ENCODE measurements at regions not wholly inside any gene's neighbourhood (a gene's known extent, or its start where the extent isn't known, plus 50 kb on each side); places are given as distances from the start of the nearest gene placed in this dataset.

- intact Hi-C loops (cut with DNase I) = loop anchor here (10.0 kb wide), 2 partner anchors 233 to 373 kb away; partner anchors contain the start of gene LEMD3
- Histone ChIP-seq H3K27me3 (no peaks in the 10 kb centered on the region), H3K4me1 (peaks cover 0 to 17% (median 9%) of the 10 kb centered on the region in 4 donors), H3K27ac (peak overlapping the region in 2 of 4 donors; percentile 65 to 68), H3K36me3 (no peaks in the 10 kb centered on the region), H3K4me3 (no peak overlapping the region), H3K9me3 (peaks cover 0 to 17% (median 4%) of the 10 kb centered on the region in 4 donors)
- DNase-seq = no peak
- no peak for TF ChIP-seq EP300 (IDR thresholded peaks at IDR 0.05)
- no peak for TF ChIP-seq POLR2A (IDR thresholded peaks at IDR 0.05)
- no peak for TF ChIP-seq POLR2AphosphoS5 (IDR thresholded peaks at IDR 0.05)
- no peak for TF ChIP-seq CTCF (IDR thresholded peaks at IDR 0.05)
- WGBS, 2 donors = 98 to 100% methylated on average over 1 of the region's 1 CpG
These were observed 259.5 kb downstream of the MSRB3 start for GRCh38 chr12:65537978-65538377.

DNA sequence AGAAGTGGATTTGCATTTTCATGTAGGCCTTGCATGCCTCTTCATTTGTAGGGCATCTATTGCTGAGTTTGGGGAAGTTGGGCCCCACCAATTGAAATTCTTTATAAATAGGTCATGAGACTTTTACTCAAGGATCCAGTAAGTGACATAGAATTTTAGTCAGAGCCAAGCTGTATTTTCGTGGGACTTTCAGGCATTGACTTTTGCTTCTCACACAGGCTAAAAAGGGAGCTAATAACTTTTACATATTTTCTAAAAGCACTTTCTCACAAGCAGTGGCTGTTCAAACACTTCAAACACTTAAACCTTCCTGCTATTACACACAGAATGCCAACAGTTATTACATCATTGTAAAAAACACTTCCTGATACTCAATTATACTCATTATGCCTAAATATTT lies 260.5 kb downstream of the MSRB3 start:
- intact Hi-C loops (cut with DNase I) = loop anchor here (10.0 kb wide), 2 partner anchors 234 to 374 kb away; partner anchors contain the start of gene LEMD3
- H3K27ac ChIP-seq = no peak overlapping the region
- 83 to 91% methylated on average over 1 of the region's 1 CpG for WGBS, 2 donors
- no peaks in the 10 kb centered on the region for H3K27me3 ChIP-seq
- H3K9me3 ChIP-seq = peaks cover 0 to 17% (median 4%) of the 10 kb centered on the region in 4 donors
- DNase-seq = no peak
- no peak overlapping the region for H3K4me3 ChIP-seq
- no peaks in the 10 kb centered on the region for H3K36me3 ChIP-seq
- peaks cover 0 to 17% (median 9%) of the 10 kb centered on the region in 4 donors for H3K4me1 ChIP-seq
- TF ChIP-seq POLR2AphosphoS5 (IDR thresholded peaks at IDR 0.05) (no peak), POLR2A (IDR thresholded peaks at IDR 0.05) (no peak), EP300 (IDR thresholded peaks at IDR 0.05) (no peak), CTCF (IDR thresholded peaks at IDR 0.05) (no peak)

GRCh38 chr12:65540140-65540539 lies 261.7 kb downstream of the MSRB3 start:
- no peak for DNase-seq
- Histone ChIP-seq H3K36me3 (no peaks in the 10 kb centered on the region), H3K9me3 (peaks cover 0 to 17% (median 4%) of the 10 kb centered on the region in 4 donors), H3K4me3 (no peak overlapping the region), H3K4me1 (peaks cover 0 to 17% (median 9%) of the 10 kb centered on the region in 4 donors), H3K27ac (no peak overlapping the region), H3K27me3 (no peaks in the 10 kb centered on the region)
- WGBS, 2 donors = 95 to 97% methylated on average over 1 of the region's 1 CpG
- intact Hi-C loops (cut with DNase I) = no loop called here
- no peak for TF ChIP-seq POLR2A (IDR thresholded peaks at IDR 0.05)
- TF ChIP-seq POLR2AphosphoS5 (IDR thresholded peaks at IDR 0.05) = no peak
- TF ChIP-seq EP300 (IDR thresholded peaks at IDR 0.05) = no peak
- TF ChIP-seq CTCF (IDR thresholded peaks at IDR 0.05) = no peak

DNA sequence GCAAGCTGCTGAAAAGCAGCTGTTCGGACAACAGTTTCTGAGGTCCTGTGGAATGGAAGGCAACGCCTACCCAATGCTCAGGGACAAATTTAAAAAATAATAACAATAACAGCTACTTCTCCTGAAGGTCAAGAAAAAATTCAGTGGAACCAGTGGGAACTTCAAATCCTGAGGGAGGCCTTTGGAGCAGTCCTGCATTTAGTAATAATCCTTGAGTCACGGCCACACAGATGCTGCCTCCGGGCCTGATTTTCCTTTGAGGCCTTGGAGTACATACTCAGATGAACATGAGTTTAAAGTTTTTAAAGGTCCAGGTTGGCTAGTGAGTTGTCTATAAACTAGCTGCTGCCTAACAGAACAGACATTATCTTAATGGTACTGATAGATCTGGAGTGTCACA lies 268.0 kb downstream of the MSRB3 start:
- TF ChIP-seq CTCF (IDR thresholded peaks at IDR 0.05) (no peak), POLR2AphosphoS5 (IDR thresholded peaks at IDR 0.05) (no peak), EP300 (IDR thresholded peaks at IDR 0.05) (no peak), POLR2A (IDR thresholded peaks at IDR 0.05) (no peak)
- Histone ChIP-seq H3K4me3 (no peak overlapping the region), H3K27me3 (no peaks in the 10 kb centered on the region), H3K9me3 (no peaks in the 10 kb centered on the region), H3K27ac (no peak overlapping the region), H3K36me3 (no peaks in the 10 kb centered on the region), H3K4me1 (no peaks in the 10 kb centered on the region)
- 91 to 92% methylated on average over 4 of the region's 4 CpGs for whole genome bisulfite sequencing, 2 donors
- DNase-seq = no peak
- intact Hi-C loops (cut with DNase I) = no loop called here

Measured in sigmoid colon (tissue), 6 donors.